GM12891 (cell line): ENCODE measurements at regions not wholly inside any gene's neighbourhood (a gene's known extent, or its start where the extent isn't known, plus 50 kb on each side); places are given as distances from the start of the nearest gene placed in this dataset.

Source experiments
- PAX5 ChIP-seq: IDR thresholded peaks from 2 replicates; pipeline ENCODE4 v1.6.1; 2011; ENCODE audit warnings: low read length, moderate library complexity, mild to moderate bottlenecking; ENCODE audit not compliant: insufficient read depth, severe bottlenecking
- POLR2A ChIP-seq: IDR thresholded peaks from 2 replicates; pipeline ENCODE4 v1.6.1; 2011; ENCODE audit warnings: low read depth, low read length, control low read depth
- POLR2AphosphoS5 ChIP-seq: IDR thresholded peaks from 2 replicates; pipeline ENCODE4 v1.6.1; 2011; ENCODE audit warnings: low read depth, low read length, control low read depth
- POU2F2 ChIP-seq: IDR thresholded peaks from 2 replicates; pipeline ENCODE4 v1.6.1; 2011; ENCODE audit warnings: low read depth, mild to moderate bottlenecking, control low read depth, low read length, moderate library complexity
- SPI1 ChIP-seq: IDR thresholded peaks from 2 replicates; pipeline ENCODE4 v1.6.1; 2011; ENCODE audit warnings: low read depth, low read length, control low read depth
- TAF1 ChIP-seq: IDR thresholded peaks from 2 replicates; pipeline ENCODE4 v1.6.1; 2011; ENCODE audit warnings: low read depth, low read length, control low read depth

- TF ChIP-seq POLR2A (no peak), POLR2AphosphoS5 (no peak), POU2F2 (no peak), PAX5 (no peak), TAF1 (no peak), SPI1 (no peak)
These were observed 88.2 kb upstream of the PHACTR1 start for GRCh38 chr6:12628327-12628726.
